HG03060 (cell line): ENCODE measurements at regions not wholly inside any gene's neighbourhood (a gene's known extent, or its start where the extent isn't known, plus 50 kb on each side); places are given as distances from the start of the nearest gene placed in this dataset.
"Not testable (repeated sequence)": the region's sequence is repeated elsewhere in the genome, so short reads cannot be mapped to it uniquely, and the experiment has no call there.

Experiments
- ATAC-seq: cut with Tn5 transposase; IDR thresholded peaks from one replicate; pipeline ENCODE4 v1.9.1; 2021; ENCODE audit warnings: low read depth, moderate number of reproducible peaks; ENCODE audit not compliant: unreplicated experiment

- no peak for ATAC-seq
Measured at GRCh38 chr2:125681576-125681975, 974.4 kb upstream of the GYPC start.

GRCh38 chr2:125681976-125682805, 973.8 kb upstream of the GYPC start:
- ATAC-seq = no peak

DNA sequence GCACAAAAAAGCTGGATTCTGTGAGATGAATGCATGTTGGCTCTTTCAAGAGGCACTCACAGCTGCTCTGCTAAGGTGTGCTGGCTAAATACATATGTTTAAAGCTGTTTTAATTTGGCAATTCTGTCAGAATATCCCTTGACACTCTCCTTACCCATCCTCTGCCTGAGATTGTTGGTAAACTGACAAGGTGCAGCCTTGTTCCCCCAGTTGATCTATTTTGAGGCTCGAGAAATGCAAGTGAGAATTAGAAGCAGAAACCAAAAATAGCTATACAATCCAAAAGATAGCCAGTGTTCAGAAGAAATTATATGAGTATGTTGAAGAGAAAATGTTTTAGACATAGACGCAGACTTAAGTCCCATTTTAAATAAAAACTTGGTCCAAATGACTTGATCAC, 971.7 kb upstream of the GYPC start:
- ATAC-seq = no peak

- ATAC-seq = no peak
Measured at GRCh38 chr2:125684932-125685331, 971.0 kb upstream of the GYPC start.

DNA sequence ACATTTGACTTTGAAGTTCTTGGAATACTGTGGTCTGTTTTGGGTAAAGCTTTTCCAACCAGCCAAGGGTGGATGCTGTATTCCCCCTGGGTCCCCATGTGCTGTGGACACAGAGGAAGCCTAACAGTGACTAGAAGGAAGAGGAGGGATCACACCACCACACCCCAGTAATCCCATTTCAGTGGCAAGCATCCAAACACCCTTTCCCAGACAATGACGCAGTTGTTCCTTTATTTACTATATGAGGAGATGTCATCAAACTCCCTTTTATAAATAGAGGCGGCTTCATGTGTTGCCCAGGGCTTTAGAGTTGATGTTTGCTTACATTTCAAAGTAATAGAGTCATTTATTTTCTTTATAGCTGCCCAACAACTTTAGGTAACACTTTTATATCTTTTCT, 959.4 kb upstream of the GYPC start:
- ATAC-seq = no peak

GRCh38 chr2:125698280-125698679, 957.7 kb upstream of the GYPC start:
- no peak for ATAC-seq

DNA sequence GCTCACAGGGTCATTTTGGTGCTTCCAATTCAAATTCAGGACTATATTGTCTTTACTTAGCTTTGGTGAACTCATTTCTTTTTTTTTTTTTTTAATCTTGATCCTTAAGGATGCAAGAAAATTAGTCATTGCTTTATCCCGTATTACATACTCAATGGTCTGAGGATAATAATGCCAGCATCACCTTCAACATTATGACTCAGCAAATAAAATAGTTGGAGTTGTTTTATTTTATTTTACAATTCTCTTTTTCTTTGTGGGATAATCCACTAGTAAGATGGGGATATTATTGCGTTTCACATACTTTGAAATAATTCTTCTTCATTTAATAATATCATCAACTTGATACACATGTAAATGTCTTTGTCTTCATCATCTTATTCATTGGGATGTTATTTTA, 954.9 kb upstream of the GYPC start:
- ATAC-seq = no peak

DNA sequence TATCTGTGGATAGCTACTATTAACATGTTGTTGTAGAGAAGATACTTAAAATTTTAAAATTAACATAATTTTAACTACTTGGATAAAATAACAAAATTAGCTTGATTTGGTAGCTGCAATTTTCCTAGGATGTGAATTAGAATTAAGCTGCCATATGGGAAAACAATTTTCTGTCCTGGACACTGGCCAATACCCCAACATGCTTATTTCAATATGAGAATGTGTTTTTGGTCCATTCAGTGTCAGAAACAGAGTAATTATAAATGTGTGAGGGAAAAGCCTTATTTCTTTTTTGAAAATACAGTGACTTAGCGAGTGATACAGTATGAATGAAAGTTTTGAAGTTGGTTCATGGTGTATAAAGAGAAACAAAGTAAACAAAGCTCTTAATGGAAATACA, 948.3 kb upstream of the GYPC start:
- ATAC-seq = no peak

GRCh38 chr2:125710561-125710960, 945.4 kb upstream of the GYPC start:
- ATAC-seq = no peak

DNA sequence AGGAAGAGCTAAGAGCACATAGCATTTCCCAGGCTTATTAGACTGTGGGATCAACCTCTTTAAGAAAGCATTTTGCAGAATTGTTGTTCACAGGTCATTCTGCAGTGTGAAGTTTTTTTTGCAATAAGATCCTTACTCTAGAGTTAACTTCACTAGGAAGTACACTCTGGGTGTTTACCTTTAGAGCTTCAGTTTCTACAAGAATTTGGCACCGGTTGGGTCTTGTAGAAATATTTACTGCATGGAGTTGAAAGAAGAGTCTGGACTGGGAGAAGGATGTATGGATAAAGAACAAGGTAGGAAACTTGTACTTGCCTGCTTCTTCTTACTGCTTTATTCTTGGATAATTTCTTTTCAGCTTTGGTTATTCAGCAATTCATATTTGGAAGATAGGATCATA, 944.9 kb upstream of the GYPC start:
- no peak for ATAC-seq

GRCh38 chr2:125713533-125713932, 942.4 kb upstream of the GYPC start:
- ATAC-seq = no peak

- no peak for ATAC-seq
Measured at GRCh38 chr2:125721072-125721721, 934.8 kb upstream of the GYPC start.

- no peak for ATAC-seq
Measured at GRCh38 chr2:125730921-125731320, 925.0 kb upstream of the GYPC start.

GRCh38 chr2:125736306-125736705, 919.7 kb upstream of the GYPC start:
- no peak for ATAC-seq

DNA sequence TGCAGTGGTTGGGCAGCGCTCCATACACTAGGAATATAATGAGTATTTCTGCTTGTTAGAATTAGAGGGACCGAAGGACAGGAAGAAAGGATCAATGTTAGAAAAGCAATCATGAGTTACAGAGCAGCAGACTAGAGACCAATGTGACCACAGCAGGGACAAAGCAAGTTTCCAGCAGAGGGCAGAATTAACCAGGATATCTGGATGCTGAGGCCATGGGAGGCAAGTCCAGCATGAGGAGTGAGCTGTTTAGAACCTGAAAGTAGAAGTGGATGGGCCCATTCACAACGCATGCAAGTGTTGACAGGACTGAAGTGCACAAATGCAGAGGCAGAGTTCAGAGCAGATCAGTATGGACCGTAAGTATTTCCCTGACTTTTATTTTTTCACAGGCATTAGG, 910.4 kb upstream of the GYPC start:
- no peak for ATAC-seq

DNA sequence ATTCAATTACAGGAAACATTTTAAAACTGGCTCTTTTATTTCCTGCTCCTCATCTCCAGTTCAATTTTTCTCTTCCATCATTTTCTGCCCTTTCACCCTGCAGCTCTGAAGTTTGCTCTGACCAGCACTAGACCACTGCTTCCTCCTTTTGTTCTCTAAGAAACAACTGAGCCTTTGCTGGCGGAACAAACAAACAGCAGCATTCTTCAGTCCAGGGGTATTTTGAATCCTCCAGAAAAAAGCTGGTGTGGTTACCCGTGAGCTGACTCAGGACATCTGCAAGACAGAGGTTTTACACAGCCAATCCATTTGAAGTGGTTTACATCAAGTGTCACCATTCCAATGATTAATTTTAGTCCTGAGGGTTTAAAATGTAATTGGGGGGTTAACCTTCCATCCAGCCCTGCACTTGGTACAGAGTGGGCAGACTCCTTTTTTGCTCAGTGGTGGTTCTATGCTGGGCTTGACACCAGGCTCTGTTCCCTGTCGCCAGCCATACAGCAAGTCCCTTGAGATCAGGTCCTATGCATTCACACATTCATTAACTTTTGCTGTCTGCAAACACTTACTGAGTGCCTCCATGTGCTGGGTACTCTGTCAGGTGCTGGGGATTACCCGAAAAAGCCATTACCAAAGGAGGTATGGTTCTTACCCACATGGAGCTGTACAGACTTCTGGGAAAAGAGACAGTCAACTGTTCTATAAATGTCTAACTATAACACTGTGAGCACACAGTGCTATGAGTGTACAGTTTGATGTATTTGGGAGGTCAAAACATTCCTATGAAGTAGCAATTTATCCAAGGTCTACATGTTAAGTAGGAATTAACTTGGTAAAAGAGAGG, 909.4 kb upstream of the GYPC start:
- no peak for ATAC-seq

DNA sequence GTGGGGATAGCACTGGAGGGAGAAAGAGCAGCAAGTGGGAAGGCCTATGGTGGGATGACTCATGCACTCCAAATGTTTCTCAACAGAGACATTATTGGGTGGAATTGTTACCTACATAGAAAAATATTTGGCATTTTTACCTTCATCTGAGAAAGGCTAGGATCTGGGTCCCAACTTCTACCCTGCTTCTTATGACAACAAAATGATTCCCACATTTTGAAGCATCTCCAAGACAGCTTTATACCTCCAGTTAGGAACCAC, 908.9 kb upstream of the GYPC start:
- ATAC-seq = no peak

GRCh38 chr2:125756431-125756830, 899.5 kb upstream of the GYPC start:
- no peak for ATAC-seq

DNA sequence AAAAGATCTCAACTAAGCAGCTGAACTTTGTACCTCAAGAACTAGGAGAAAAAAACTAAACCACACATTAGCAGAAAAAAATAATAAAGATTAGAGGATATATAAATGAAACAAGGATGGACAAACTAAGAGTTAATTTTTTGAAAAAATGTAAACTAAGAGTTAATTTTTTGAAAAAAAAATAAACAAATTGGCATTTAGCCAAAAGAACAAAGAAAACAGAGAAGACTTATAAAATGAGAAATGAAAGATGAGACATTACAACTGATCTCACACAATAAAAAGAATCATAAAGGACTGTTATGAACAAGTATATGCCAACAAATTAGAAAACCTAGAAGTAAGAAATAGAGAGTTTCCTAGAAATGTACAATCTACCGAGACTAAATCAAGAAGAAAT, 859.2 kb upstream of the GYPC start:
- ATAC-seq = no peak

DNA sequence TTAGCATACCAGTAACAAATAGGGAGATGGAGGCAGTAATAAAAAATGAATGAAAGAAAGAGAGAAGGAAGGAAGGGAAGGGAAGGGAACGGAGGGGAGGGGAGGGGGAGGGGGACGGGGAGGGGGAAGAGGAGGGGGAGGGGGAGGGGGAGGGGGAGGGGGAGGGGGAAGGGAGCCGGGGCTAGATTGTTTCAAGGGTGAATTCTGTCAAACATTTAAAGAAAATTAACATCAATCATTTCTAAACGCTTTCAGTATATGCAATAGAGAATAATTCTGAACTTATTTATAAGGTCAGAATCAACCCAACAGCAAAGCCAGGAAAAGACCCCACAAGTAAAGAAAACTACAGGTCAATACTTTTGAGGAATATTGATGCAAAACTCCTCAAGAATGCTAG, 858.8 kb upstream of the GYPC start:
- ATAC-seq = no peak

DNA sequence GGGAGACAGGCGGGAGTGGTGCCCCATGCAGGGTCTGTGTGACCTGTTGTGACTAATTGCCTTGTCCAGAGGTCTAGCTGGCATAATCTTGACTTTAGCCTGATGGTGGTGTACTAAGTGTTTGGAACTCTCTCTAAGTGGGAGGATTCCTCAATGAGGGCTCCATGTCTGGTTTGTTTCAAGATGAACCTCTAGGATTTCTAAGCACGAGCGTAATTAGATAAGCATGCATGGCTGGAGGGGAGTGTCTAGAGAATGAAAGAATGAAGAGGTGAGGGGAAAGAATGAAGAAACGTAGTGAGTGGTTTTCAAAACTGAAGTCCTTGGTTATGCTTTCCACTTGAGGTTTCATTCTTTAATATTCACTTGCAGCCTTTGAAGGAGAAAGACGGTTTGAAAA, 833.2 kb upstream of the GYPC start:
- ATAC-seq = no peak

DNA sequence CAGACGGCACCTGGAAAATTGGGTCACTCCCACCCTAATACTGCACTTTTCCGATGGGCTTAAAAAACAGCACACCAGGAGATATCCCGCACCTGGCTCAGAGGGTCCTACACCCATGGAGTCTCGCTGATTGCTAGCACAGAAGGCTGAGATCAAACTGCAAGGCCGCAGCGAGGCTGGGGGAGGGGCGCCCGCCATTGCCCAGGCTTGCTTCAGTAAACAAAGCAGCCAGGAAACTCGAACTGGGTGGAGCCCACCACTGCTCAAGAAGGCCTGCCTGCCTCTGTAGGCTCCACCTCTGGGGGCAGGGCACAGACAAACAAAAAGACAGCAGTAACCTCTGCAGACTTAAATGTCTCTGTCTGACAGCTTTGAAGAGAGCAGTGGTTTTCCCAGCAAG, 830.2 kb upstream of the GYPC start:
- not testable (repeated sequence) for ATAC-seq
